ENCODE measurements at regions not wholly inside any gene's neighbourhood (a gene's known extent, or its start where the extent isn't known, plus 50 kb on each side); places are given as distances from the start of the nearest gene placed in this dataset.

GRCh38 chr16:6023449-6023848 is 925.9 kb upstream of the EEF2KMT start:
- TF ChIP-seq EZH2 (IDR thresholded peaks at IDR 0.05): no peak
- TF ChIP-seq POLR2AphosphoS5 (IDR thresholded peaks at IDR 0.05; ENCODE audit: borderline replicate concordance, low read depth, low read length): no peak

Data from SK-N-MC (cell line).